ENCODE measurements at regions not wholly inside any gene's neighbourhood (a gene's known extent, or its start where the extent isn't known, plus 50 kb on each side); places are given as distances from the start of the nearest gene placed in this dataset.

- TF ChIP-seq CTCF (IDR thresholded peaks at IDR 0.05; ENCODE audit: insufficient read depth, low read length) (no peak), GABPA (IDR thresholded peaks at IDR 0.05; ENCODE audit: low read depth) (no peak), SPI1 (IDR thresholded peaks at IDR 0.05; ENCODE audit: borderline replicate concordance, low read depth) (peak; percentile 65)
Measured at GRCh38 chr2:215699700-215700538, 264.1 kb upstream of the FN1 start.

Measured in HL-60 (cell line).